ENCODE measurements at regions not wholly inside any gene's neighbourhood (a gene's known extent, or its start where the extent isn't known, plus 50 kb on each side); places are given as distances from the start of the nearest gene placed in this dataset.

GRCh38 chr2:30072250-30072842 is 74.5 kb upstream of the YPEL5 start:
- Histone ChIP-seq H3K36me3 (ENCODE audit: control insufficient read depth in 2 of 2, insufficient read depth in 2 of 2, low read length in 1 of 2) (no peaks in the 10 kb centered on the region), H3K4me3 (ENCODE audit: low read length in 2 of 2) (no peak overlapping the region), H3K4me1 (ENCODE audit: control insufficient read depth in 2 of 2, insufficient read depth in 2 of 2, low read length in 2 of 2) (no peaks in the 10 kb centered on the region), H3K27ac (ENCODE audit: low read depth in 1 of 2, low read length in 1 of 2) (no peak overlapping the region), H3K9me3 (ENCODE audit: control insufficient read depth in 2 of 2, insufficient read depth in 1 of 2, low read length in 1 of 2) (no peaks in the 10 kb centered on the region), H3K27me3 (ENCODE audit: control insufficient read depth in 2 of 2, insufficient read depth in 1 of 2, low read length in 1 of 2) (peaks cover 0 to 2% of the 10 kb centered on the region in 2 donors)
- 26% methylated on average over 10 of the region's 10 CpGs for WGBS
- DNase-seq (ENCODE audit: low read depth in 6 of 9, low spot score in 9 of 9): peak; percentile 33 to 76 (median 49)

GRCh38 chr2:30073523-30073922 is 73.3 kb upstream of the YPEL5 start:
- Histone ChIP-seq H3K27ac (ENCODE audit: low read depth in 1 of 2, low read length in 1 of 2) (no peak overlapping the region), H3K27me3 (ENCODE audit: control insufficient read depth in 2 of 2, insufficient read depth in 1 of 2, low read length in 1 of 2) (peaks cover 0 to 2% of the 10 kb centered on the region in 2 donors), H3K36me3 (ENCODE audit: control insufficient read depth in 2 of 2, insufficient read depth in 2 of 2, low read length in 1 of 2) (no peaks in the 10 kb centered on the region), H3K4me1 (ENCODE audit: control insufficient read depth in 2 of 2, insufficient read depth in 2 of 2, low read length in 2 of 2) (no peaks in the 10 kb centered on the region), H3K9me3 (ENCODE audit: control insufficient read depth in 2 of 2, insufficient read depth in 1 of 2, low read length in 1 of 2) (no peaks in the 10 kb centered on the region), H3K4me3 (ENCODE audit: low read length in 2 of 2) (no peak overlapping the region)
- 96% methylated on average over 4 of the region's 4 CpGs for WGBS
- DNase-seq (ENCODE audit: low read depth in 6 of 9, low spot score in 9 of 9): no peak

- 86% methylated on average over 6 of the region's 6 CpGs for WGBS
- Histone ChIP-seq H3K4me1 (ENCODE audit: control insufficient read depth in 2 of 2, insufficient read depth in 2 of 2, low read length in 2 of 2) (no peaks in the 10 kb centered on the region), H3K9me3 (ENCODE audit: control insufficient read depth in 2 of 2, insufficient read depth in 1 of 2, low read length in 1 of 2) (no peaks in the 10 kb centered on the region), H3K27ac (ENCODE audit: low read depth in 1 of 2, low read length in 1 of 2) (no peak overlapping the region), H3K27me3 (ENCODE audit: control insufficient read depth in 2 of 2, insufficient read depth in 1 of 2, low read length in 1 of 2) (peaks cover 0 to 2% of the 10 kb centered on the region in 2 donors), H3K36me3 (ENCODE audit: control insufficient read depth in 2 of 2, insufficient read depth in 2 of 2, low read length in 1 of 2) (no peaks in the 10 kb centered on the region), H3K4me3 (ENCODE audit: low read length in 2 of 2) (no peak overlapping the region)
- no peak for DNase-seq (ENCODE audit: low read depth in 6 of 9, low spot score in 9 of 9)
Measured at GRCh38 chr2:30074023-30074422, 72.8 kb upstream of the YPEL5 start.

GRCh38 chr2:30078521-30078920 is 68.3 kb upstream of the YPEL5 start:
- 96% methylated on average over 1 of the region's 1 CpG for WGBS
- H3K9me3 ChIP-seq (ENCODE audit: control insufficient read depth in 2 of 2, insufficient read depth in 1 of 2, low read length in 1 of 2): no peaks in the 10 kb centered on the region
- no peak overlapping the region for H3K27ac ChIP-seq (ENCODE audit: low read depth in 1 of 2, low read length in 1 of 2)
- H3K4me1 ChIP-seq (ENCODE audit: control insufficient read depth in 2 of 2, insufficient read depth in 2 of 2, low read length in 2 of 2): no peaks in the 10 kb centered on the region
- DNase-seq (ENCODE audit: low read depth in 6 of 9, low spot score in 9 of 9): no peak
- no peaks in the 10 kb centered on the region for H3K36me3 ChIP-seq (ENCODE audit: control insufficient read depth in 2 of 2, insufficient read depth in 2 of 2, low read length in 1 of 2)
- H3K27me3 ChIP-seq (ENCODE audit: control insufficient read depth in 2 of 2, insufficient read depth in 1 of 2, low read length in 1 of 2): peaks cover 0 to 2% of the 10 kb centered on the region in 2 donors
- H3K4me3 ChIP-seq (ENCODE audit: low read length in 2 of 2): no peak overlapping the region

- Histone ChIP-seq H3K27ac (ENCODE audit: low read depth in 1 of 2, low read length in 1 of 2) (no peak overlapping the region), H3K36me3 (ENCODE audit: control insufficient read depth in 2 of 2, insufficient read depth in 2 of 2, low read length in 1 of 2) (no peaks in the 10 kb centered on the region), H3K4me3 (ENCODE audit: low read length in 2 of 2) (no peak overlapping the region), H3K4me1 (ENCODE audit: control insufficient read depth in 2 of 2, insufficient read depth in 2 of 2, low read length in 2 of 2) (no peaks in the 10 kb centered on the region), H3K27me3 (ENCODE audit: control insufficient read depth in 2 of 2, insufficient read depth in 1 of 2, low read length in 1 of 2) (peaks cover 0 to 9% of the 10 kb centered on the region in 2 donors), H3K9me3 (ENCODE audit: control insufficient read depth in 2 of 2, insufficient read depth in 1 of 2, low read length in 1 of 2) (no peaks in the 10 kb centered on the region)
- WGBS: 85% methylated on average over 4 of the region's 4 CpGs
- no peak for DNase-seq (ENCODE audit: low read depth in 6 of 9, low spot score in 9 of 9)
Measured at GRCh38 chr2:30084915-30085314, 61.9 kb upstream of the YPEL5 start.

- Histone ChIP-seq H3K4me1 (ENCODE audit: control insufficient read depth in 2 of 2, insufficient read depth in 2 of 2, low read length in 2 of 2) (no peaks in the 10 kb centered on the region), H3K27me3 (ENCODE audit: control insufficient read depth in 2 of 2, insufficient read depth in 1 of 2, low read length in 1 of 2) (peaks cover 0 to 14% of the 10 kb centered on the region in 2 donors), H3K36me3 (ENCODE audit: control insufficient read depth in 2 of 2, insufficient read depth in 2 of 2, low read length in 1 of 2) (no peaks in the 10 kb centered on the region), H3K9me3 (ENCODE audit: control insufficient read depth in 2 of 2, insufficient read depth in 1 of 2, low read length in 1 of 2) (no peaks in the 10 kb centered on the region), H3K4me3 (ENCODE audit: low read length in 2 of 2) (no peak overlapping the region), H3K27ac (ENCODE audit: low read depth in 1 of 2, low read length in 1 of 2) (no peak overlapping the region)
- DNase-seq (ENCODE audit: low read depth in 6 of 9, low spot score in 9 of 9): no peak
Measured at GRCh38 chr2:30089171-30089570, 57.6 kb upstream of the YPEL5 start.

- no peak for DNase-seq (ENCODE audit: low read depth in 6 of 9, low spot score in 9 of 9)
- WGBS: 97% methylated on average over 7 of the region's 7 CpGs
- H3K27me3 ChIP-seq (ENCODE audit: control insufficient read depth in 2 of 2, insufficient read depth in 1 of 2, low read length in 1 of 2): peaks cover 0 to 14% of the 10 kb centered on the region in 2 donors
- no peak overlapping the region for H3K27ac ChIP-seq (ENCODE audit: low read depth in 1 of 2, low read length in 1 of 2)
- no peaks in the 10 kb centered on the region for H3K4me1 ChIP-seq (ENCODE audit: control insufficient read depth in 2 of 2, insufficient read depth in 2 of 2, low read length in 2 of 2)
- H3K4me3 ChIP-seq (ENCODE audit: low read length in 2 of 2): no peak overlapping the region
- H3K36me3 ChIP-seq (ENCODE audit: control insufficient read depth in 2 of 2, insufficient read depth in 2 of 2, low read length in 1 of 2): no peaks in the 10 kb centered on the region
- H3K9me3 ChIP-seq (ENCODE audit: control insufficient read depth in 2 of 2, insufficient read depth in 1 of 2, low read length in 1 of 2): no peaks in the 10 kb centered on the region
Measured at GRCh38 chr2:30095402-30095801, 51.4 kb upstream of the YPEL5 start.

- 79% methylated on average over 4 of the region's 4 CpGs for WGBS
- DNase-seq (ENCODE audit: low read depth in 6 of 9, low spot score in 9 of 9): no peak
- H3K27ac ChIP-seq (ENCODE audit: low read depth in 1 of 2, low read length in 1 of 2): no peak overlapping the region
- H3K9me3 ChIP-seq (ENCODE audit: control insufficient read depth in 2 of 2, insufficient read depth in 1 of 2, low read length in 1 of 2): no peaks in the 10 kb centered on the region
- no peaks in the 10 kb centered on the region for H3K4me1 ChIP-seq (ENCODE audit: control insufficient read depth in 2 of 2, insufficient read depth in 2 of 2, low read length in 2 of 2)
- peaks cover 0 to 11% of the 10 kb centered on the region in 2 donors for H3K27me3 ChIP-seq (ENCODE audit: control insufficient read depth in 2 of 2, insufficient read depth in 1 of 2, low read length in 1 of 2)
- H3K4me3 ChIP-seq (ENCODE audit: low read length in 2 of 2): no peak overlapping the region
- H3K36me3 ChIP-seq (ENCODE audit: control insufficient read depth in 2 of 2, insufficient read depth in 2 of 2, low read length in 1 of 2): no peaks in the 10 kb centered on the region
Measured at GRCh38 chr2:30096451-30096850, 50.4 kb upstream of the YPEL5 start.

Data from thymus (tissue), 11 donors.